GM10248 (cell line): ENCODE measurements at regions not wholly inside any gene's neighbourhood (a gene's known extent, or its start where the extent isn't known, plus 50 kb on each side); places are given as distances from the start of the nearest gene placed in this dataset.

Experiments used
- CTCF ChIA-PET: fragments of 300-600 bp; sonication (Branson Sonifier 250); formaldehyde crosslinking; extraction: SDS; loops from one replicate; lab custom pipeline; 2021; ENCODE audit warnings: antibody characterized with exemption; lab: Yijun Ruan, JAX
- POLR2A ChIA-PET: fragments of 350-650 bp; sonication (Branson Sonifier 250); formaldehyde crosslinking; extraction: SDS; loops from one replicate; lab custom pipeline; 2020; ENCODE audit warnings: antibody characterized with exemption; lab: Yijun Ruan, JAX
- DNase-seq: peaks from one replicate; pipeline ENCODE4 v3.0.0; 2012; ENCODE audit errors: extremely low spot score
- TF ChIP-seq, protein P1 (sequence below): IDR thresholded peaks from 2 replicates; pipeline ENCODE4 v1.5.1; 2012; ENCODE audit warnings: mild to moderate bottlenecking, low read depth; ENCODE audit errors: extremely low read depth, missing control alignments, control extremely low read depth

DNA sequence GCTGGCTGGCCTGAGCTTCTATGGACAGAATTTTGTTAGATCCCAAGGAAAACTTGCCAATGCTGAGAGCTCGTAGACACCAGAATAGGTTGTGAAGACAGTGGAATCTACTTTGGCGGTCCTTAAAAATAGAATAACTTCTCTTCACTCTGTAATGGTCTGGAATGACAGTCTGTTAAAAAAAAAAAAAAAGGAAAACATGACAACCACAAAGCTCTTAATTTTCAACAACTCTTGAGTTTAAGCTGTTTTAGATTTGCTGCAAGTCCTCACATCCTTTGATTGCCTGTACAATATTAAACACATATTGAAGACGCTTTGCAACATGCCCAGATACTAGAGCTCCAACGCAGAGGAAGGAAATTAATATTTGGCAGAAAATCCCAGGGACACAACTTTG lies 122.8 kb upstream of the GALNT15 start:
- no peak for DNase-seq
- POLR2A ChIA-PET = interaction anchor here (0.7 kb wide), 1 partner anchor 190 kb away, joined by 4 read pairs; no protein-coding TSS in a partner anchor

DNA sequence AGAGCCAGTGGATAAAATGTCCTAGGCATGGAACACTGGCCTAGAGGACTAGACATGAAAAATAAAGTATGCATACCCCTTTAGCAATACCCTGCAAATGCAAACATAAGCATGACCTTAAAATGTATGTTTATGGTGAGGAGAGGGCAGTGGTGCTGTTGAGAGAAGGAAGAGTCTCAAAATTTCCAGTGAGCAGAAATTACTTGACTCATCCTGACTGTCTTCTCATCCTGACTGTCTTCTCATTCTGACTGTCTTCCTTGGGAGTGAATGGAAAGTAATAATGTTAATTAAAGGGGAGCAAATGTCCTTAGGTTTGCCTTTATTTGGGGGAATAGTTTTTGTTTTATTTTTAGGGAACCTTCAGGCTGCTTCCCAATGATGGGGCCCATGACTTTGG lies 121.5 kb upstream of the GALNT15 start:
- ChIA-PET CTCF (no interaction called here), POLR2A (no interaction called here)
- TF ChIP-seq, protein P1, sequence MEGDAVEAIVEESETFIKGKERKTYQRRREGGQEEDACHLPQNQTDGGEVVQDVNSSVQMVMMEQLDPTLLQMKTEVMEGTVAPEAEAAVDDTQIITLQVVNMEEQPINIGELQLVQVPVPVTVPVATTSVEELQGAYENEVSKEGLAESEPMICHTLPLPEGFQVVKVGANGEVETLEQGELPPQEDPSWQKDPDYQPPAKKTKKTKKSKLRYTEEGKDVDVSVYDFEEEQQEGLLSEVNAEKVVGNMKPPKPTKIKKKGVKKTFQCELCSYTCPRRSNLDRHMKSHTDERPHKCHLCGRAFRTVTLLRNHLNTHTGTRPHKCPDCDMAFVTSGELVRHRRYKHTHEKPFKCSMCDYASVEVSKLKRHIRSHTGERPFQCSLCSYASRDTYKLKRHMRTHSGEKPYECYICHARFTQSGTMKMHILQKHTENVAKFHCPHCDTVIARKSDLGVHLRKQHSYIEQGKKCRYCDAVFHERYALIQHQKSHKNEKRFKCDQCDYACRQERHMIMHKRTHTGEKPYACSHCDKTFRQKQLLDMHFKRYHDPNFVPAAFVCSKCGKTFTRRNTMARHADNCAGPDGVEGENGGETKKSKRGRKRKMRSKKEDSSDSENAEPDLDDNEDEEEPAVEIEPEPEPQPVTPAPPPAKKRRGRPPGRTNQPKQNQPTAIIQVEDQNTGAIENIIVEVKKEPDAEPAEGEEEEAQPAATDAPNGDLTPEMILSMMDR = no peak
- DNase-seq = no peak

More for the DNA sequence above, 122.8 kb upstream of the GALNT15 start:
- TF ChIP-seq, protein P1 = no peak
- CTCF ChIA-PET = interaction anchor here (1.1 to 6.6 kb wide), 3 partner anchors 12 to 196 kb away, joined by 3 to 112 read pairs (median 3); partner anchors contain the start of gene GALNT15

DNA sequence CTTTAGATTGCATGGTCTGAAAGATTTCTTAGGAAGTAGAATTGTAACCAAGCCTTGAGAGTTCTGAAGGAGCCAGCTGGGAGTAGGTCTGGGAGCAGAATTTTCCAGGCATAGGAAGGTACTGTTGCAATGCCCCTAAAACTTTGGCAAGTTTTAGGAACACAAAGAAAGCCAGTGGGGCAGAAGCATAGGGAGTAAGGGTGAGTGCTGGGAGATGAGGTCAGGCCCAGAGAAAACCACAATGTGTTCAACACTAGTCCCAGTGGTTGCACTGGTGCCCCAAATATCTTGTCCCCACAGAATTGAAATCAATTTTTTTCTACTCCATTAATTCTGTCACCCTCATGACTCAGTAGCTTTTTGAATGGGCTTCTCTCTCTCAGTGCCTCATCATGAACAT lies 120.7 kb upstream of the GALNT15 start:
- TF ChIP-seq, protein P1 = no peak
- no peak for DNase-seq
- CTCF ChIA-PET = interaction anchor here (1.3 kb wide), 1 partner anchor 195 kb away, joined by 4 read pairs; no protein-coding TSS in a partner anchor
- POLR2A ChIA-PET = no interaction called here

DNA sequence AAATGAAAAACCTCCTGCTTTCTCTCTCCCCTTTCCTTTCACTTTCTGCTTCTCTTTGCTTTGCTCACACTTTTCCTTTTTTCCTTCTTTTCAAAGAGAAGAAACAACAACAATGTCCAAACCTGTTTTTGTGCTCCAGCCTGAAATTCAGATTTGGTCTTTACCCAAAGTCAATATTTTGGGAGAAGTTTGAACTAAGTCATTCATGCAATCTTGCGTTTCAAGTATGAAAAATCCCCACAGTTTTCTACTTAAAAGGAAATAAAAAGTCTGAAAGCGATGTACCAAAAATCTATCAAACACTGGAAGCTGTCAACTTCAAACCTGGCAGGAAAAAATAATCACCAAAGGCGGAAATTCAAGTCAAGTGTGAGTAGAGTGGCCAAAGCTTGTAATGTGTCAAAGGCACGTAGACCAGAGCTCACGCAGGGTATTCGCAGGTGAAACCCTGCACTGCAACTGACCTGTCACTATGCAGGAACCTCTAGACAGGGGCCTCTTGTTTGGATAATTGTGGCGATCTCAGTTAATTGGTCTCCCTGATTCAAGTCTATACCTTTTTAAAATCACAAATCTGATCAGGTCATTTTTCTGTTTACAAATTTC lies 118.8 kb upstream of the GALNT15 start:
- TF ChIP-seq, protein P1 = no peak
- CTCF ChIA-PET = interaction anchor here (1.0 to 2.6 kb wide), 4 partner anchors 26 to 228 kb away, joined by 3 to 6 read pairs (median 3); no protein-coding TSS in a partner anchor
- POLR2A ChIA-PET = no interaction called here
- no peak for DNase-seq

DNA sequence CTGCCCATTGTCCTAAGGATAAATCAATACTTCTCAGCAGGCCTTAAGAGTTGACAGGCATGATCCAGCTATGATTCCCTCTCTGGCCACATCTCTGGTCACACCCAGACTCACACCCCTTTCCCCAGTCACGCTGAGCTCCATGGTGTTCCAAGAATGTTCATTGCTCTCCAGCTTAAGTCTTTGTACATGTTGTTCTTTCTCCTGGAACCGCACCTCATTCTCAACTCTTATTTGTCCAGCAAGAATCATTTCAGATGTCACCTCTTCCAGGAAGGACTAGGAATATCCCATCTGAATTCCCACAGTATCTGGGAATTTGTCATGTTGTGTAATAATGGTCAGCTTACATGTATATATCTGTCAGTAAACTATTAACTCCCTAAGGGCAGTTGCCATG lies 118.3 kb upstream of the GALNT15 start:
- TF ChIP-seq, protein P1 = no peak
- no peak for DNase-seq
- ChIA-PET CTCF (interaction anchor here (0.6 to 2.6 kb wide), 4 partner anchors 19 to 192 kb away, joined by 3 to 6 read pairs (median 3); no protein-coding TSS in a partner anchor), POLR2A (no interaction called here)

DNA sequence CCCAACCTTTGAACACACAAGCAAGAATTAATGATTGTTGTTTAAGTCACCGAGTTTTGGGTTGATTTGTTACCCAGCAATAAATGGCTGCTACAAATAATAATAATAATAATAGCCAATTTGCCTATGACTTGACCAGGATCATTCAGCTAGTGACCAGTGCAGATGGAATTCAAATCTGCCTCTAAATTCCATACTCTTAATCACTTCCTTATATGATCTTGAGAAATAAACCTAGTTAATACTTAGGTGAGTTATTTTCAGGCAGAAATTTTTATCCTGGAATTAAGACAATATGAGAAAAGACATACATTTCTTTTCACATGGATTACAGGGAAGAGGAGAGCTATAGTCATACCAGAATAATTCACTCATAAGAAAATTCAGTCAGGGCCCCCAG lies 116.0 kb upstream of the GALNT15 start:
- no peak for DNase-seq
- ChIA-PET CTCF (interaction anchor here (1.1 to 5.1 kb wide), 5 partner anchors 10 to 189 kb away, joined by 3 to 46 read pairs (median 4); no protein-coding TSS in a partner anchor), POLR2A (no interaction called here)
- TF ChIP-seq, protein P1 = no peak
